ENCODE measurements at regions not wholly inside any gene's neighbourhood (a gene's known extent, or its start where the extent isn't known, plus 50 kb on each side); places are given as distances from the start of the nearest gene placed in this dataset.
"Not testable (repeated sequence)": the region's sequence is repeated elsewhere in the genome, so short reads cannot be mapped to it uniquely, and the experiment has no call there.

- not testable (repeated sequence) for DNase-seq
Measured at GRCh38 chr10:23545866-23546265, 107.0 kb downstream of the OTUD1 start.

DNA sequence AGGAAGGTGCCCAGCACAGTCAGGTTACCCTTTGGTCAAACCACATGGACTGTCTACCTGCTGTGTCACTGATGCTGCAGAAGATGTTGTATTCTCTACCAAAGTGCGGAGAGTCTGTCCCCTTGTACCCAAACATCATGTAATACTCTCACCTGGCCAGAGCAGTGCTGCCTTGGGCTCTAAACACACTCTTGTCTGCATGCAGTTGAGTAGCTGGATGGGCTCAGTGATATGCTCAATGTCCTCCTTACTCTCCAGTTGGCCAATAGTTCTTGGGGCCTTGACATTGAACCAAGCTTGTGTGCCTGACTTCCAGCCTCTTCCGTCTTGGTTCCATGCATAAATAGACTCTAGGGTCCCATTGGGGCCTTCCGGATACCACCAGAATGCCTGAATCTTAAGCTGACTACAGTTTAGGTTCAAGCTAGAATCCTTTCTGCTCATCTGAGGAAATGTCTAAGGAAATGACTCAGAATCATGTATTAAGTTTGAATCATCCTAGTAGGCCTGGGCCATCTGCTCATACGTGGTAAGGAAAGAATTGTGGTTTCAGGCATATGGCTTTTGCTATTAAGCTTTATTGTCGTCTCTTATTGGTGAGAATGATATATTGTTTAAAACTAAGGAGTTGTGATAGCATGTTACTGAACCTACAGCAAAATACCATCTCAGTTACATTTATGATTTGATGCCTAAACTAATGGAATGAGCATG lies 118.0 kb downstream of the OTUD1 start:
- DNase-seq, result peak; percentile 90

DNA sequence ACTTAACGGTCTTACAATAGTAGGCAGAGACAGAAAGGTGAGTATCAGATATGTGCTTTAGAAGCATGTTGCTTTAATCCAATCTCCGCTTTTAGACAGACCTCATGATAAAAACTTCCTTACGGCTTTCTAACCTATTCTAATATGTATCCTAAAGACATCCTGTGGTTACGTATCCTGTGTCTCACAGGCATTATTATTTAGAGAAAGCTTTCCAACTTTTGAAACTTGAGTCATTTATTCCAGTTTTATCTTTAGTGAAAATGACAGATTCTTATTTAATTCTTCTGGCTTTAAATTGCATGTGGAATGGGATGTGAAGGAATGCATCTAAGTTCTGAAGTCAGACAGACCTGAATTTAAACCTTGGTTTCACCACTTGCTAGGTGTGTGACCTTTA lies 118.9 kb downstream of the OTUD1 start:
- DNase-seq, result peak; percentile 44

- DNase-seq, result peak; percentile 9
Measured at GRCh38 chr10:23558361-23558799, 119.5 kb downstream of the OTUD1 start.

- no peak for DNase-seq
Measured at GRCh38 chr10:23568996-23569395, 130.1 kb downstream of the OTUD1 start.

GRCh38 chr10:23571884-23572283 lies 133.0 kb downstream of the OTUD1 start:
- no peak for DNase-seq

- no peak for DNase-seq
Measured at GRCh38 chr10:23581906-23582450, 143.1 kb downstream of the OTUD1 start.

DNA sequence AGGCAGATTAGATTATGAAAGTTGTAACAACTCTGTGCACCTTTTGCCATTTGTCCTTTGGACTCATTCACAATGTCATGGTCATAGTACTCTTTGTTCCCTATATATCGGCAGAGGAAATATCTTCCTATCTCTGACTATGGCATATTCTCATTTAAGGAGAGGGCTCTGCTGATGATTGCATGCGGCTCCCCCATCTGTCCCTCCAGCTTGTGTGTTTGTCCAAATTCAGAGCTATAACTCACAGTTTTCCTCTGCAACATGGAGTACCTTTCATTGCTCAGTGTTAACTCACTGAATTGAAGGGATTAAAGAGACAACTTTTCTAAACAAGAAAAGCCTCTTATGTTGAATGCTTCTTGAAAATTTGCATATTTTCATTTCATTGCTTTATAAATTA lies 145.5 kb downstream of the OTUD1 start:
- no peak for DNase-seq

GRCh38 chr10:23585186-23585585 lies 146.3 kb downstream of the OTUD1 start:
- no peak for DNase-seq

DNA sequence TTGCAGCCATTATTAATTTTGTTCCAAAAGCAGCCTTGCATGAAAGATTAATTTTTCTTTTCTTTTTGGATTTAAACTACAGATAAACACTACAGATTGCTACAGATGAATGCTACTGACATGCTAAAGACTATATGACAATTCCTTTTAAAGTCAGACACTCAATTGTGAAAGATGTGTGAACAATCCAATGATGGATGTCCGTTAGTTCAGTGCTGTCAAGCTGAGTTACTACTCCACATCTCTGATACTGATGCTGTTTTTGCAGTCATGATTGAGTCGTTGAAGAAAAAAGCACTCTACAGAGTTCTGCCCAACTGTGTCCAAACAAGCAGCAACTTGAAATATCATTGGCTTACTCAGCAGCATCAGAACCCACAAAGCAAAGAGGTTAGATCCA lies 146.8 kb downstream of the OTUD1 start:
- no peak for DNase-seq

DNA sequence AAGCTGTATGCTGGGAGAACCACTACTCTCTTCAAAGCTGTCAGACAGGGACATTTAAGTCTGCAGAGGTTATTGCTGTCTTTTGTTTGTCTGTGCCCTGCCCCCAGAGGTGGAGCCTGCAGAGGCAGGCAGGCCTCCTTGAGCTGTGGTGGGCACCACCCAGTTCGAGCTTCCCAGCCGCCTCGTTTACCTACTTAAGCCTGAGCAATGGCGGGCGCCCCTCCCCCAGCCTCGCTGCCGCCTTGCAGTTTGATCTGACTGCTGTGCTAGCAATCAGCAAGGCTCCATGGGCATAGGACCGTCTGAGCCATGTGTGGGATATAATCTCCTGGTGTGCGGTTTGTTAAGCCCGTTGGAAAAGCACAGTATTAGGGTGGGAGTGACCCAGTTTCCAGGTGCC lies 156.4 kb downstream of the OTUD1 start:
- DNase-seq, result not testable (repeated sequence)

DNA sequence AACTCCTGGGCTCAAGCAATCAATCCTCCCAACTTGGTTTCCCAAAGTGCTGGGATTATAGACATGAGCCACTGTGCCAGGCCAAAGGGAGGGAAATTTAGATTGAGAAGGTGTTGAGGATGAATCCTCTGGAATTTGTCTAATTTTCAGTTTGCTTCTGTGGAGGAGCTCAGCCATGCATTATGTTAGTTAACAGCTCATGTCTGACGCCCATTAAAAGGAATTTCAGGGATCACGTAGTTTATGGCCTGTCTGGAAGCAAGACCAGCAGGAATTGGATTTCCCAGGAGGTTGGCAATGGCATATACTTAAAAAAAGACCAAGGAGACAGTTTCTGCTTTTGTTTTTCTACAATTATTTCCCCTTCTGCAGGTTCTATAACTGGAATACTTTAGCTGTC lies 165.7 kb downstream of the OTUD1 start:
- DNase-seq, result no peak

- DNase-seq, result no peak
Measured at GRCh38 chr10:23606456-23606855, 167.6 kb downstream of the OTUD1 start.

- DNase-seq, result no peak
Measured at GRCh38 chr10:23608926-23609325, 170.1 kb downstream of the OTUD1 start.

DNA sequence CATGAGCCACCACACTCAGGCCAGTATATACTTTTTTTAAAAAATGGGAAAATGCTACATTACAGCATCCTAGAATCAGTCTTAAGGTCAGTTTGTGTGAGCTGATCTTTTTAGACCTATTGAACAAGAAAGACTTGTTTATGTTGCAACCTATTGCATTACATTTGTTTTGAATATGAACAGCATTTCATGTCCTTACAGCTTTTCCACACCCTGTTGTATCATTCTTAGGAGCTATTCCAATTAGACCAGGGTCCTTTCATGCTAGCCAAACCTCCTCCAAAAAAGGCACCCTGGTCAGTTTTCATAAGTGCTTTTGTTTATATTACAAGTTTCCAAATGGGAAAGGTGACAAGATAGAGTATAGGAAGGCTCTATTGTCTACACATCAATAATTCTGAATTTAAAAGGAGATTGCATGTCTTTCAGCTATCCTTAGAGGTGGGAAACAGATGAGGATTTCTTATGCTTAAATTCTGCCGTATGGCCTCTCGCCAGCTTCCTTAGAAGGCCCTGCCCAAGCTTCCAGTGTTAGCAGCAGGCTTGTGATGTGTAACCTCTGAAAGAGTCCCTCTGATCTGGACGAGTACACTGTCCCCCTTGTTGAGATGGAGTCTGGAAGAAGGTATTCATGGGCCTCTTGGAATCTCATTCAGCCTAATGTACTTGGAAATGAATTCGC lies 171.9 kb downstream of the OTUD1 start:
- no peak for DNase-seq

- no peak for DNase-seq
Measured at GRCh38 chr10:23611308-23612029, 172.6 kb downstream of the OTUD1 start.

GRCh38 chr10:23613900-23614299 lies 175.0 kb downstream of the OTUD1 start:
- no peak for DNase-seq

- no peak for DNase-seq
Measured at GRCh38 chr10:23614483-23614882, 175.6 kb downstream of the OTUD1 start.

GRCh38 chr10:23630376-23630775 lies 191.5 kb downstream of the OTUD1 start:
- DNase-seq, result no peak

DNA sequence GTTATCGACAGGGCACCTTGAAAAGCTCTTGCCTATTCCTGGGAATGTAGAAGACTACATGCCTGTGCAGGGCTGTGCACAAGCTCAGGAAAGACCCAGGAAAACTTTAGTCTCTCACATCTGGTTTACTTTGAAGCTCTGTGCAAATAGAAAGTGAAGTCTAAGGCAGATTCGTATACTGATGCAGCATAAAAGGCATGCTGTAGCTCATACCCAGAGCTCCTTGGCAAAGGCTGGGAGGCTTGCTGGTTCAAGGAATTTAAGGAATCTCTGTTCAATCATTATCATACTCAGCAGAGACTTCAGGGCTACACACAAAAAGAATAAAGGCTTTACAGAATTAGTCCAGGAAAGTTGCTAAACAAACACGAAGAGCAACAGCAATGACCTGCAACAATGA lies 192.0 kb downstream of the OTUD1 start:
- DNase-seq, result peak; percentile 24

- DNase-seq, result peak; percentile 79
Measured at GRCh38 chr10:23643111-23643780, 204.4 kb downstream of the OTUD1 start.

DNA sequence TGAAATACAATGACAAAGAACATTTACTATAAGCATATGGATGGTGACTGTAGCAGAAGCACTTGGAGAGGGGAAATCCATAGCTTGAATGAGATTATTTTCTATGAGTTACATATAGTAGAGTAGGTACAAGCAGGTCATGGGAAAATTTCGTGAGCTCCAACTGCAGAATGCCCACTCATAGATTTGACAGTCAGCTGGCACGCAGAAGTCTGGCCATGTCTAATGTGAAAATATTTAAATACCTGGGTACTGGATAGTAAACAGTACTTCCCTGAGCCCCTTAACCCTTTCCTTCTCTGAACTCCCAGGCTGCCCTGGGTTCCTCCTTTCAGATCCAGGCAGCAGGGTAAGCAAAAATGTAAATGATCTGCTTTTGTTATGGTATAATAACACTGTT lies 209.7 kb downstream of the OTUD1 start:
- no peak for DNase-seq

- DNase-seq, result peak; percentile 8
Measured at GRCh38 chr10:23656735-23657134, 217.9 kb downstream of the OTUD1 start.
